ENCODE measurements at regions not wholly inside any gene's neighbourhood (a gene's known extent, or its start where the extent isn't known, plus 50 kb on each side); places are given as distances from the start of the nearest gene placed in this dataset.

GRCh38 chr9:126123927-126124326, 202.7 kb upstream of the MVB12B start:
- in situ Hi-C loops (cut with MboI; ENCODE audit: low sequenced_read_pairs) = no loop called here

- in situ Hi-C loops (cut with MboI; ENCODE audit: low sequenced_read_pairs) = no loop called here
Measured at GRCh38 chr9:126125177-126125576, 201.5 kb upstream of the MVB12B start.

- in situ Hi-C loops (cut with MboI; ENCODE audit: low sequenced_read_pairs) = no loop called here
Measured at GRCh38 chr9:126125577-126125976, 201.1 kb upstream of the MVB12B start.

- in situ Hi-C loops (cut with MboI; ENCODE audit: low sequenced_read_pairs) = no loop called here
Measured at GRCh38 chr9:126125992-126126409, 200.6 kb upstream of the MVB12B start.

- in situ Hi-C loops (cut with MboI; ENCODE audit: low sequenced_read_pairs) = no loop called here
Measured at GRCh38 chr9:126126807-126127206, 199.8 kb upstream of the MVB12B start.

- in situ Hi-C loops (cut with MboI; ENCODE audit: low sequenced_read_pairs) = no loop called here
Measured at GRCh38 chr9:126127591-126127990, 199.0 kb upstream of the MVB12B start.

- in situ Hi-C loops (cut with MboI; ENCODE audit: low sequenced_read_pairs) = no loop called here
Measured at GRCh38 chr9:126128494-126129142, 198.0 kb upstream of the MVB12B start.

- in situ Hi-C loops (cut with MboI; ENCODE audit: low sequenced_read_pairs) = no loop called here
Measured at GRCh38 chr9:126131066-126132010, 195.3 kb upstream of the MVB12B start.

GRCh38 chr9:126132746-126133145, 193.9 kb upstream of the MVB12B start:
- in situ Hi-C loops (cut with MboI; ENCODE audit: low sequenced_read_pairs) = no loop called here

GRCh38 chr9:126144196-126144595, 182.4 kb upstream of the MVB12B start:
- in situ Hi-C loops (cut with MboI; ENCODE audit: low sequenced_read_pairs) = no loop called here

- in situ Hi-C loops (cut with MboI; ENCODE audit: low sequenced_read_pairs) = no loop called here
Measured at GRCh38 chr9:126144603-126145456, 181.8 kb upstream of the MVB12B start.

GRCh38 chr9:126145887-126146253, 180.8 kb upstream of the MVB12B start:
- in situ Hi-C loops (cut with MboI; ENCODE audit: low sequenced_read_pairs) = no loop called here

- in situ Hi-C loops (cut with MboI; ENCODE audit: low sequenced_read_pairs) = no loop called here
Measured at GRCh38 chr9:126146254-126147145, 180.1 kb upstream of the MVB12B start.

GRCh38 chr9:126147186-126147935, 179.3 kb upstream of the MVB12B start:
- in situ Hi-C loops (cut with MboI; ENCODE audit: low sequenced_read_pairs) = no loop called here

- in situ Hi-C loops (cut with MboI; ENCODE audit: low sequenced_read_pairs) = no loop called here
Measured at GRCh38 chr9:126147936-126148870, 178.4 kb upstream of the MVB12B start.

- in situ Hi-C loops (cut with MboI; ENCODE audit: low sequenced_read_pairs) = no loop called here
Measured at GRCh38 chr9:126148994-126149393, 177.6 kb upstream of the MVB12B start.

- in situ Hi-C loops (cut with MboI; ENCODE audit: low sequenced_read_pairs) = no loop called here
Measured at GRCh38 chr9:126149661-126150060, 177.0 kb upstream of the MVB12B start.

- in situ Hi-C loops (cut with MboI; ENCODE audit: low sequenced_read_pairs) = no loop called here
Measured at GRCh38 chr9:126150411-126151030, 176.1 kb upstream of the MVB12B start.

Measured in HL-60/S4 treated with phorbol 12-myristate 13-acetate at 8.2 ng/mL for 4 days and 3 days (cell line).